PC-3 (cell line): ENCODE measurements at regions not wholly inside any gene's neighbourhood (a gene's known extent, or its start where the extent isn't known, plus 50 kb on each side); places are given as distances from the start of the nearest gene placed in this dataset.

Source experiments
- ATAC-seq: fragments of 200-7000 bp; cut with Tn5 transposase; 2 replicates; pipeline ENCODE4 v1.9.1; 2020; ENCODE audit warnings: mild to moderate bottlenecking, moderate library complexity
- BruUV-seq: library from RNA; stranded (reverse); fragments of 400-500 nt; replicated peaks from 2 replicates; lab custom pipeline; 2021; lab: Mats Ljungman, UMichigan
- CTCF ChIA-PET: fragments of 300-600 bp; sonication (Branson Sonifier 250); formaldehyde crosslinking; loops from one replicate; lab custom pipeline; 2022; ENCODE audit warnings: antibody characterized with exemption; lab: Charles Lee
- POLR2A ChIA-PET: fragments of 300-600 bp; sonication (Branson Sonifier 250); formaldehyde crosslinking; loops from one replicate; lab custom pipeline; 2022; ENCODE audit warnings: antibody characterized with exemption; ENCODE audit not compliant: unreplicated experiment; lab: Charles Lee
- DNase-seq: peaks from one replicate; pipeline ENCODE4 v3.0.0-alpha.2; 2015
- H2AFZ ChIP-seq: fragments of 300-600 bp; sonication (generic); 2 replicates; pipeline ENCODE4 v1.6.0; 2016; ENCODE audit warnings: antibody characterized with exemption, low read length
- H3F3A ChIP-seq: fragments of 300-600 bp; sonication (generic); one replicate; pipeline ENCODE4 v1.6.0; 2017; ENCODE audit warnings: antibody characterized with exemption, low read length, control low read depth, mild to moderate bottlenecking; ENCODE audit not compliant: unreplicated experiment
- H3K27ac ChIP-seq: fragments of 300-600 bp; sonication (generic); 2 replicates; pipeline ENCODE4 v1.5.1; 2016; ENCODE audit warnings: mild to moderate bottlenecking, low read length
- H3K27me3 ChIP-seq: fragments of 300-600 bp; sonication (generic); 2 replicates; pipeline ENCODE4 v1.6.1; 2016; ENCODE audit warnings: low read length, mixed read lengths
- H3K36me3 ChIP-seq: fragments of 300-600 bp; sonication (generic); 2 replicates; pipeline ENCODE4 v1.6.1; 2016; ENCODE audit warnings: low read depth, mixed run types, low read length, mixed read lengths
- H3K4me1 ChIP-seq: fragments of 300-600 bp; sonication (generic); 2 replicates; pipeline ENCODE4 v1.5.1; 2016; ENCODE audit warnings: low read length; ENCODE audit not compliant: insufficient read depth
- H3K4me2 ChIP-seq: fragments of 300-600 bp; sonication (generic); 2 replicates; pipeline ENCODE4 v1.6.0; 2016; ENCODE audit warnings: low read length
- H3K4me3 ChIP-seq: fragments of 300-600 bp; sonication (generic); 2 replicates; pipeline ENCODE4 v1.5.1; 2016; ENCODE audit warnings: mild to moderate bottlenecking, low read length, mixed read lengths
- H3K79me2 ChIP-seq: fragments of 300-600 bp; sonication (generic); 2 replicates; pipeline ENCODE4 v1.6.1; 2017; ENCODE audit warnings: low read length, mixed read lengths
- H3K9ac ChIP-seq: fragments of 300-600 bp; sonication (generic); 2 replicates; pipeline ENCODE4 v1.6.0; 2016; ENCODE audit warnings: mild to moderate bottlenecking, low read length
- H3K9me2 ChIP-seq: fragments of 300-600 bp; sonication (generic); replicated peaks from 2 replicates; pipeline ENCODE4 v1.6.1; 2016; ENCODE audit warnings: mixed run types, low read length, mixed read lengths
- H3K9me3 ChIP-seq: fragments of 300-600 bp; sonication (generic); 2 replicates; pipeline ENCODE4 v1.6.1; 2016; ENCODE audit warnings: low read length, mixed read lengths
- H4K20me1 ChIP-seq: fragments of 300-600 bp; sonication (generic); 2 replicates; pipeline ENCODE4 v1.6.1; 2016; ENCODE audit warnings: low read length, mixed read lengths
- CTCF ChIP-seq: fragments of 300-600 bp; sonication (generic); conservative IDR thresholded peaks from 2 replicates; pipeline ENCODE4 v1.5.1; 2017; ENCODE audit warnings: antibody characterized with exemption, low read depth, mild to moderate bottlenecking, low read length
- EZH2 ChIP-seq: fragments of 300-600 bp; sonication (generic); IDR thresholded peaks from one replicate; pipeline ENCODE4 v1.6.1; 2017; ENCODE audit warnings: antibody characterized with exemption, mild to moderate bottlenecking, low read length; ENCODE audit not compliant: unreplicated experiment
- EZH2phosphoT487 ChIP-seq: fragments of 300-600 bp; sonication (generic); IDR thresholded peaks from 2 replicates; pipeline ENCODE4 v1.6.1; 2018; ENCODE audit warnings: mild to moderate bottlenecking, antibody characterized with exemption, low read length, borderline replicate concordance
- intact Hi-C: fragments of 100-400 bp; cut with micrococcal nuclease; formaldehyde crosslinking; loops from 2 replicates; pipeline ENCODE4 v1.9.0; 2023

- H3K36me3 ChIP-seq: no peaks in the 10 kb centered on the region
- H3K4me2 ChIP-seq: no peak overlapping the region
- no peaks in the 10 kb centered on the region for H3K9me2 ChIP-seq
- no peak overlapping the region for H3K9ac ChIP-seq
- H3K79me2 ChIP-seq: no peaks in the 10 kb centered on the region
- no peaks in the 10 kb centered on the region for H4K20me1 ChIP-seq
- BruUV-seq: no TSS peak
- DNase-seq (no peak), ATAC-seq (no peak)
- no peak overlapping the region for H3K27ac ChIP-seq
- POLR2A ChIA-PET: no interaction called here
- peaks cover 22% of the 10 kb centered on the region; the same call in 1 of the 2 replicates for H3K4me1 ChIP-seq
- no peaks in the 10 kb centered on the region for H3K27me3 ChIP-seq
- TF ChIP-seq CTCF (no peak), EZH2phosphoT487 (no peak), EZH2 (no peak)
- intact Hi-C loops: no loop called here
- no peaks in the 10 kb centered on the region for H3F3A ChIP-seq
- no peaks in the 10 kb centered on the region for H3K9me3 ChIP-seq
- H2AFZ ChIP-seq: no peak overlapping the region
- no peak overlapping the region for H3K4me3 ChIP-seq
- CTCF ChIA-PET: no interaction called here
Measured at GRCh38 chr9:81850724-81851123, 77.5 kb upstream of the SPATA31D4 start.

GRCh38 chr9:81851340-81851739 is 76.9 kb upstream of the SPATA31D4 start:
- Histone ChIP-seq H3K9ac (no peak overlapping the region), H3K36me3 (no peaks in the 10 kb centered on the region), H3K4me3 (no peak overlapping the region), H2AFZ (no peak overlapping the region), H4K20me1 (no peaks in the 10 kb centered on the region), H3F3A (no peaks in the 10 kb centered on the region), H3K27ac (no peak overlapping the region), H3K4me1 (peaks cover 22% of the 10 kb centered on the region; the same call in 1 of the 2 replicates), H3K9me3 (no peaks in the 10 kb centered on the region), H3K4me2 (no peak overlapping the region), H3K79me2 (no peaks in the 10 kb centered on the region), H3K27me3 (no peaks in the 10 kb centered on the region), H3K9me2 (no peaks in the 10 kb centered on the region)
- BruUV-seq: no TSS peak
- intact Hi-C loops: no loop called here
- DNase-seq (no peak), ATAC-seq (no peak)
- TF ChIP-seq EZH2phosphoT487 (no peak), EZH2 (no peak), CTCF (no peak)
- ChIA-PET CTCF (no interaction called here), POLR2A (no interaction called here)

GRCh38 chr9:81852820-81853219 is 75.4 kb upstream of the SPATA31D4 start:
- no TSS peak for BruUV-seq
- Histone ChIP-seq H3K36me3 (no peaks in the 10 kb centered on the region), H3F3A (no peaks in the 10 kb centered on the region), H3K4me2 (no peak overlapping the region), H3K4me3 (no peak overlapping the region), H2AFZ (no peak overlapping the region), H3K9me3 (no peaks in the 10 kb centered on the region), H3K9me2 (no peaks in the 10 kb centered on the region), H3K9ac (no peak overlapping the region), H3K27me3 (no peaks in the 10 kb centered on the region), H3K4me1 (peaks cover 15% of the 10 kb centered on the region; the same call in 1 of the 2 replicates), H3K79me2 (no peaks in the 10 kb centered on the region), H4K20me1 (no peaks in the 10 kb centered on the region), H3K27ac (no peak overlapping the region)
- intact Hi-C loops: no loop called here
- CTCF ChIA-PET: no interaction called here
- TF ChIP-seq EZH2 (no peak), EZH2phosphoT487 (no peak), CTCF (no peak)
- DNase-seq (no peak), ATAC-seq (no peak)
- POLR2A ChIA-PET: no interaction called here
